Naive B cell (primary cell): ENCODE measurements at regions not wholly inside any gene's neighbourhood (a gene's known extent, or its start where the extent isn't known, plus 50 kb on each side); places are given as distances from the start of the nearest gene placed in this dataset.

Experiments
- ATAC-seq, 2 donors: fragments of 150-1000 bp; cut with Tn5 transposase; 2 replicates each; pipeline ENCODE4 v1.10.0; 2021; ENCODE audit warnings: low read depth in 2 of 2, mild to moderate bottlenecking in 2 of 2, moderate library complexity in 2 of 2
- DNase-seq: peaks from one replicate; pipeline ENCODE4 v3.0.0; 2022
- H3K27ac Mint-ChIP-seq, 6 donors: one replicate each; pipeline ENCODE4 v1.8.0; 2020 to 2022; ENCODE audit warnings: mild to moderate bottlenecking in 6 of 6, mixed read lengths in 6 of 6, moderate library complexity in 5 of 6, inconsistent platforms in 2 of 6
- H3K27me3 Mint-ChIP-seq, 3 donors: one replicate each; pipeline ENCODE4 v1.8.0; 2021 to 2022; ENCODE audit warnings: mixed read lengths in 3 of 3, mild to moderate bottlenecking in 1 of 3
- H3K36me3 Mint-ChIP-seq, 2 donors: one replicate each; pipeline ENCODE4 v1.8.0; 2020 to 2022; ENCODE audit warnings: mixed read lengths in 2 of 2, inconsistent platforms in 1 of 2, mild to moderate bottlenecking in 1 of 2
- H3K4me1 Mint-ChIP-seq, 3 donors: one replicate each; pipeline ENCODE4 v1.8.0; 2020 to 2022; ENCODE audit warnings: mixed read lengths in 3 of 3, inconsistent platforms in 1 of 3, mild to moderate bottlenecking in 1 of 3, moderate library complexity in 1 of 3
- H3K4me3 Mint-ChIP-seq, 8 donors: one replicate each; pipeline ENCODE4 v1.8.0; 2020 to 2022; ENCODE audit warnings: mild to moderate bottlenecking in 8 of 8, mixed read lengths in 8 of 8, moderate library complexity in 8 of 8, inconsistent platforms in 2 of 8
- H3K9me3 Mint-ChIP-seq, 7 donors: one replicate each; pipeline ENCODE4 v1.8.0; 2020 to 2022; ENCODE audit warnings: mixed read lengths in 7 of 7, mild to moderate bottlenecking in 5 of 7, inconsistent platforms in 2 of 7, moderate library complexity in 1 of 7

DNA sequence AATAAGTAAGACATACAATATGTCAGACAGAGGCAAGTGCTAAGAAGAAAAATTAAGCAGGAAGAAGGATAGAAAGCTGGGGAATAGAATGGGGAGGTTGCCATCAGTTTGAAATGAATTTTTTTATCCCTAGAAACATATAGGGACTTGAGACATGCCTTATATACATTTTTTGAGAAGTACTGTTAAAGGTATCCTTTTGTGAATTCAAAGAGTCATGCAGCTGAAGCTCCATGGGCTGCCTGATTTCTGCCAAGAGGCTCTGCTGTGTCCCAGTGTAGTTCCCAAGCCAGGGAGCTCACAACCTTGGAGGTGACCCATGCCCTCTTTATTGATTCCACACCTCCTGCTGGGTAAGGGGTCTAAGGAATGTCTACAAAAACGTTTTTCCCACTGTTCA lies 564.6 kb upstream of the DIPK2B start:
- Mint-ChIP-seq H3K4me1 (peaks cover 23 to 52% (median 42%) of the 10 kb centered on the region in 3 donors), H3K27me3 (no peaks in the 10 kb centered on the region), H3K27ac (peak overlapping the region in 5 of 6 donors; percentile 39 to 94 (median 50)), H3K9me3 (no peaks in the 10 kb centered on the region), H3K4me3 (peak overlapping the region in 5 of 8 donors; percentile 9 to 44 (median 21)), H3K36me3 (no peaks in the 10 kb centered on the region)
- ATAC-seq (no peak), DNase-seq (no peak)

DNA sequence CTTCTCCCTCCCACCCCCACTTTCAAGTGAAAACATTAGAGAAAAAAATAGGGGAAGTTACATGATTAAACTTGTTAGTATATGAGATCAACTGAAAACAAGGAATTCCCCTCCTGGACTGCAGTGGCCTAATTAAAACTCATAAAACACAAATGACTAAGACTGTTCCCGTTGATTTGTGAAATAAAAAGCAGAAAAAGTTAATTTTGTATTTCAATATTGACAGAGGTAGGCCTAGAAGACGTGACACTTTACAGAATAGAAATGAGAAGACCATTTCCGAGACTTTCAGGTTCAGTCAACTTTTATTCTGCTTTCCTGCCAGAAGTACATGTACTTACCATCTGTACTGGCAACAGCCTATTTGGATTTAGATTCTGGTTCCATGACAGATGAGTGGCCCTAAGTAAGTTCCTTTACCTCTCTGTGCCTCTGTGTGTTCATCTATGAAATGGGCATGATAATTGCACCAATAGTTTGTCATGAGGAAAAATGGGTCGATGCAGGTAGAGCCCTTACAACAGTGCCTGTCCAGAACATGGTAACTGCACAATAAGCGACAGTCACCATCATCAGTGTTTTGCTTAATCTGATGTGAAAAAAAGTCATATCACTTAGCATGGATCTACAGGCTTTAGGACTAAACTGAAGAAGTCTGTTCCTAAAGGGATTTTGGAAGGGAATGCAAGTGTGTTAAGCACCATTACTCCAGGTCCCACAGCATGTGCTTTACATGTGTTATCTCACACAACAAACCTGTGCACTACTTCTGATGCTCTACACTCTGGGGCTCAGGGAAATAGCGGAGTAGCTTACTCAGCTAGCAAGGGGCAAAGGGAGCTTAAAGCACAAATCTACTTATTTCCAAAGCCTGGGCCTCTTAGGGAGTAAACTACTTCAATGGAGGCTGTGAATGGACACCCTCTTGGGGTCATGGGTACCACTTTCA lies 562.3 kb upstream of the DIPK2B start:
- Mint-ChIP-seq H3K36me3 (no peaks in the 10 kb centered on the region), H3K4me3 (peak overlapping the region; percentile 17 to 87 (median 44)), H3K9me3 (no peaks in the 10 kb centered on the region), H3K4me1 (peaks cover 44 to 73% (median 44%) of the 10 kb centered on the region in 3 donors), H3K27me3 (no peaks in the 10 kb centered on the region), H3K27ac (peak overlapping the region; percentile 39 to 94 (median 91))
- ATAC-seq (peak; percentile 75 to 76), DNase-seq (peak; percentile 59)

- peak overlapping the region in 7 of 8 donors; percentile 0 to 87 (median 48) for H3K4me3 Mint-ChIP-seq
- peak overlapping the region; percentile 18 to 94 (median 91) for H3K27ac Mint-ChIP-seq
- peaks cover 36 to 73% (median 38%) of the 10 kb centered on the region in 3 donors for H3K4me1 Mint-ChIP-seq
- DNase-seq (no peak), ATAC-seq (no peak)
- no peaks in the 10 kb centered on the region for H3K27me3 Mint-ChIP-seq
- no peaks in the 10 kb centered on the region for H3K36me3 Mint-ChIP-seq
- H3K9me3 Mint-ChIP-seq: no peaks in the 10 kb centered on the region
These were observed 561.2 kb upstream of the DIPK2B start for GRCh38 chrX:45761920-45762319.

DNA sequence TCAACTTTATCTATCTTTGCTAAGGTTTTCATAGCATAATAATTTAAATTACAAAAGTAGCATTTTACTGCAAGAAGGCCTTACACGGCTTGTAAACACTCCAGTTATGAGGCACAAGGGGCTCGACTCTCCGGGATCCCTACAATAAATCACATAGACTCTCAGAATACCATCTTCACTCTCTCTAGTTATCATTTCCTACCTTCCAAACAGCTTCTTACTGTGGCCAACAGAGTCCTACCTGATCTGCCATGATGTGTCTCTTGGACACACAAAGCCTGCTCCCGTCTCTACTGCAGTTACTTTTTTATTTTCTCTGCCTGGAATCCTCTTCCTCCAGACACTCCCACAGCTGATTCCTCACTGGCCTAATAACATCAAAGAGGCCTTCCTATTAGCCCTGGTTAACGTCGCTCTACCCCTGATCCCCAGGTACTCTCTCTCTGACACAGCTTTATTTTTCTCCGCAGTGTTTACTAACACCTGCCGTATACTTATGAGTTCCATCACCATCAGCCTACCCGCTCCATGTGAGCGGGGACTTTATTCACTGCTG lies 559.6 kb upstream of the DIPK2B start:
- Mint-ChIP-seq H3K27ac (peak overlapping the region; percentile 34 to 95 (median 74)), H3K4me3 (peak overlapping the region in 7 of 8 donors; percentile 22 to 88 (median 57)), H3K4me1 (peaks cover 35 to 78% (median 40%) of the 10 kb centered on the region in 3 donors), H3K27me3 (no peaks in the 10 kb centered on the region), H3K9me3 (no peaks in the 10 kb centered on the region), H3K36me3 (no peaks in the 10 kb centered on the region)
- ATAC-seq (no peak), DNase-seq (no peak)

DNA sequence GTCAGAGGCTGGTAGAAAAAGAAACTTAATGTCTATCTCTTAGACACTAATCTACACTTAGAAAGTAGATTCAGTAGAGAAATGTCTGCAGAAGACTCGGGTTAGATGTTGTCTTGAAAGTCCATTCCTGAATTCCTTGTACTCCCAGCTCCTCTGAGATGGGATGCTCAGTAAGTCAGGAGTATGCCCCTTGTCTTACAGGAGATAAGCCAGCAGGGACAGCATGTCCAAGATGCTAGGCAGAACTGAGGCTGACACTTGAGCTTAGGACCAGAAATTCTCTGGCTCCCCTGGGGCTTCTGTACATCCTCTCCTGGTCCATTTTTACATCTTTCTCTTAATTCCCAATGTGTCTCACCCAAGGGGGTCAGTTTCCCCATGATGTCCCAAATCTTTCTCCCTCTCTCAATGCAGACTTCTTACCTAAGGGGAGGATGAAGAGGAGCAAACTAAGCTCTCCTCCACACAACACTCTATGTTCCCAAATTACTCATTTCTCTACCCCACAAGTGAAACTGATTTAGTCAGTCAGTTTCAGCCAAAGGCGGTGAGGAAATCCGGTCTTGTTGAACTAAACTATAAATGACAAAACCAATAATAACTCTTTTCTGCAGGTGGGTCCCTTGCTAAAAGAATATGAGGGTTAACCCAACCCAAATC lies 558.2 kb upstream of the DIPK2B start:
- Mint-ChIP-seq H3K4me1 (peaks cover 35 to 74% (median 37%) of the 10 kb centered on the region in 3 donors), H3K9me3 (no peaks in the 10 kb centered on the region), H3K36me3 (no peaks in the 10 kb centered on the region), H3K27me3 (no peaks in the 10 kb centered on the region), H3K4me3 (peak overlapping the region; percentile 61 to 92 (median 86)), H3K27ac (peak overlapping the region; percentile 68 to 95 (median 90))
- ATAC-seq (peak; percentile 44 to 55), DNase-seq (peak; percentile 30)

DNA sequence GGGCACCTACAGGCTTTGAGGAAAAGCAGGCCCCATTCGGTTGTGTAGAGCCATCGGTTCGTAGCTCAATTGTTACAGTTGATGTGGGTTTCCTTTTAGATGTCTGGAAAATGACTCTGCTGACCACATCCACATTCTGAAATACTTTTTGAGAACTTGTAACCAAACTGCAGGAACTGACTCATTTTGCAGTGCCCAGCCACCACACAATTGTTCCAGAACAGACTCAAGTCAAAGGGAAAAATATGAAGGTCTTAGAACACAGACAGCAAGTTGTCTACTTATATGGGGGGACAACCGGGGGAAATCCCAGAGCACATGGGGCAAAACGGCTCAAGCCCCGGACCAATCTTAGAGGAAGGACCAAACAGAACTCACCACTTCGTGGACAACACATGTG lies 557.6 kb upstream of the DIPK2B start:
- DNase-seq (no peak), ATAC-seq (no peak)
- Mint-ChIP-seq H3K36me3 (no peaks in the 10 kb centered on the region), H3K4me1 (peaks cover 35 to 69% (median 37%) of the 10 kb centered on the region in 3 donors), H3K27ac (peak overlapping the region; percentile 68 to 92 (median 88)), H3K9me3 (no peaks in the 10 kb centered on the region), H3K27me3 (no peaks in the 10 kb centered on the region), H3K4me3 (peak overlapping the region; percentile 61 to 92 (median 86))

DNA sequence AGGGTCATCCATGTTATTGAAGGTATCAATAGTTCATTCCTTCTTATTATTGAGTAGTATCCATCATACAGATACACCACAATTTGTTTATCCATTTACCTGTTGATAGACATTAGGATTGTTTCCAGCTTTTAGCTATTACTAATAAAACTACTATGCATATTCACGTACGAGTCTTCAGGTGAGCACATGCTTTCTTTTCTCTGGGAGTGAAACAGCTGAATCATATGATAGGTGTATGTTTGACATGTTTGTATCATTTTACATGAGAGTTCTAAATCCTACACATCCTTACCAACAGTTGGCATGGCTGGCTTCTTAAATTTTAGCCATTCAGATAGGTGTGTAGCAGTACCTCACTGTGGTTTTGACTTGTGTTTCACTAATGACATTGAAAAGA lies 556.6 kb upstream of the DIPK2B start:
- peaks cover 33 to 60% (median 34%) of the 10 kb centered on the region in 3 donors for H3K4me1 Mint-ChIP-seq
- H3K36me3 Mint-ChIP-seq: no peaks in the 10 kb centered on the region
- H3K27me3 Mint-ChIP-seq: no peaks in the 10 kb centered on the region
- DNase-seq (no peak), ATAC-seq (no peak)
- no peaks in the 10 kb centered on the region for H3K9me3 Mint-ChIP-seq
- H3K4me3 Mint-ChIP-seq: peak overlapping the region in 1 of 8 donors; percentile 10
- H3K27ac Mint-ChIP-seq: peak overlapping the region in 2 of 6 donors; percentile 10 to 76

- peak overlapping the region in 3 of 8 donors; percentile 25 to 35 (median 25) for H3K4me3 Mint-ChIP-seq
- ATAC-seq: no peak
- no peaks in the 10 kb centered on the region for H3K27me3 Mint-ChIP-seq
- no peaks in the 10 kb centered on the region for H3K9me3 Mint-ChIP-seq
- no peaks in the 10 kb centered on the region for H3K36me3 Mint-ChIP-seq
- no peak overlapping the region for H3K27ac Mint-ChIP-seq
- no peak for DNase-seq
- H3K4me1 Mint-ChIP-seq: peaks cover 28 to 53% (median 30%) of the 10 kb centered on the region in 3 donors
These were observed 555.9 kb upstream of the DIPK2B start for GRCh38 chrX:45756557-45756956.

- H3K27me3 Mint-ChIP-seq: no peaks in the 10 kb centered on the region
- H3K27ac Mint-ChIP-seq: peak overlapping the region in 2 of 6 donors; percentile 17 to 63
- H3K9me3 Mint-ChIP-seq: no peaks in the 10 kb centered on the region
- peak overlapping the region in 1 of 8 donors; percentile 54 for H3K4me3 Mint-ChIP-seq
- no peak for DNase-seq
- H3K4me1 Mint-ChIP-seq: peaks cover 25 to 47% (median 28%) of the 10 kb centered on the region in 3 donors
- no peak for ATAC-seq
- H3K36me3 Mint-ChIP-seq: no peaks in the 10 kb centered on the region
These were observed 555.0 kb upstream of the DIPK2B start for GRCh38 chrX:45755703-45756102.

DNA sequence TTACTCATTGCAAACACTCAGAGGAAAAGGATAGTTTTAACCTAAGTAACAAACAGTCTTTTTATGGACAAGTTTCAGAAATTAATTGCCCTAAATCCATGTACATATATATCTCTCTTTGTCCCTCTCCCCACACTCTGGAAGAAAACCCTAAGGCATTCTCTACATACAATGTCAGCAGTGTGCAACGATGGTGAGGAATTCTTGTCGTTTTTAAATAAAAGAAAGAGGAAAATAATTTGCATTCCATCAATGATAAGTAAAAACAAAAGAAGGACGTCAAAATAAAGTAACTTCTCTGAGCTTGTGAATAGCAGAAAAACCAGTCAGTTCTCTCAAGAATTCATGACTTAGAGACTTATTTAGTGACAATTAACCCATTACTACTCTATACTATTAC lies 550.5 kb upstream of the DIPK2B start:
- no peaks in the 10 kb centered on the region for H3K9me3 Mint-ChIP-seq
- H3K4me3 Mint-ChIP-seq: peak overlapping the region in 1 of 8 donors; percentile 73
- peak overlapping the region in 1 of 6 donors; percentile 23 for H3K27ac Mint-ChIP-seq
- no peak for ATAC-seq
- DNase-seq: no peak
- peaks cover 0 to 6% (median 0%) of the 10 kb centered on the region in 3 donors for H3K27me3 Mint-ChIP-seq
- peaks cover under 1 to 5% of the 10 kb centered on the region in 2 donors for H3K36me3 Mint-ChIP-seq
- peaks cover 6 to 21% (median 14%) of the 10 kb centered on the region in 3 donors for H3K4me1 Mint-ChIP-seq

GRCh38 chrX:45750639-45751038 lies 550.0 kb upstream of the DIPK2B start:
- H3K36me3 Mint-ChIP-seq: peaks cover 5 to 10% of the 10 kb centered on the region in 2 donors
- peaks cover 0 to 7% (median 0%) of the 10 kb centered on the region in 3 donors for H3K27me3 Mint-ChIP-seq
- peak overlapping the region in 1 of 8 donors; percentile 61 for H3K4me3 Mint-ChIP-seq
- no peaks in the 10 kb centered on the region for H3K9me3 Mint-ChIP-seq
- H3K27ac Mint-ChIP-seq: no peak overlapping the region
- H3K4me1 Mint-ChIP-seq: peaks cover 8 to 17% (median 9%) of the 10 kb centered on the region in 3 donors
- no peak for DNase-seq
- no peak for ATAC-seq

DNA sequence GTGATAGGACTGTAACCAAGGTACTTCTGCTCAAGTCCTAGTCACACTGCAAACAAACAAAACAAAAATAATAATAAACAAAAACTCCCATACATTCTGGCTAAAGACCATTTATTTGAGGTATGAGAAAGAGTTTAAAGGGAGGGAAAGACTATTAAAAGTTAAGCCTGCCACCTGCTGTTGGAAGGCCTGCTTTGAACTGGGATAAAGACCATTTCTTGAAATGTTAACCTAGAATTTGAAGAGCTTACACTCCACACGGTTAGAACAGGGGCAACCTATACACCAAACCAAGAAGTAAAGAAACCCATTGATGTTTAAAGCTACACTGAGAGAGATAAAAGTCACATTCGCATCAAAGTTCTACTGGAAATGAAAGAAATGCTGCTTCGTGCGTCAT lies 548.7 kb upstream of the DIPK2B start:
- ATAC-seq: no peak
- peaks cover 0 to 7% (median 0%) of the 10 kb centered on the region in 3 donors for H3K27me3 Mint-ChIP-seq
- no peaks in the 10 kb centered on the region for H3K9me3 Mint-ChIP-seq
- H3K4me1 Mint-ChIP-seq: peaks cover 6 to 17% (median 11%) of the 10 kb centered on the region in 3 donors
- peaks cover 9 to 15% of the 10 kb centered on the region in 2 donors for H3K36me3 Mint-ChIP-seq
- H3K4me3 Mint-ChIP-seq: no peak overlapping the region
- no peak for DNase-seq
- no peak overlapping the region for H3K27ac Mint-ChIP-seq

GRCh38 chrX:45748369-45748774 lies 547.7 kb upstream of the DIPK2B start:
- H3K27me3 Mint-ChIP-seq: peaks cover 0 to 7% (median 0%) of the 10 kb centered on the region in 3 donors
- H3K36me3 Mint-ChIP-seq: peaks cover 14 to 15% of the 10 kb centered on the region in 2 donors
- H3K4me1 Mint-ChIP-seq: peaks cover 6 to 17% (median 11%) of the 10 kb centered on the region in 3 donors
- DNase-seq: no peak
- no peak for ATAC-seq
- H3K27ac Mint-ChIP-seq: no peak overlapping the region
- no peak overlapping the region for H3K4me3 Mint-ChIP-seq
- H3K9me3 Mint-ChIP-seq: no peaks in the 10 kb centered on the region
